IPS DF 4.7 (cell line): ENCODE measurements at regions not wholly inside any gene's neighbourhood (a gene's known extent, or its start where the extent isn't known, plus 50 kb on each side); places are given as distances from the start of the nearest gene placed in this dataset.
"Not testable (repeated sequence)": the region's sequence is repeated elsewhere in the genome, so short reads cannot be mapped to it uniquely, and the experiment has no call there.

Experiments used
- DNase-seq: peaks from one replicate; pipeline ENCODE4 v3.0.0-alpha.2; 2013; ENCODE audit warnings: low spot score; ENCODE audit errors: extremely low read depth

GRCh38 chr12:11446372-11446771 is 51.0 kb upstream of the PRB2 start:
- no peak for DNase-seq

- DNase-seq: no peak
Measured at GRCh38 chr12:11457996-11458645, 62.8 kb upstream of the PRB2 start.

DNA sequence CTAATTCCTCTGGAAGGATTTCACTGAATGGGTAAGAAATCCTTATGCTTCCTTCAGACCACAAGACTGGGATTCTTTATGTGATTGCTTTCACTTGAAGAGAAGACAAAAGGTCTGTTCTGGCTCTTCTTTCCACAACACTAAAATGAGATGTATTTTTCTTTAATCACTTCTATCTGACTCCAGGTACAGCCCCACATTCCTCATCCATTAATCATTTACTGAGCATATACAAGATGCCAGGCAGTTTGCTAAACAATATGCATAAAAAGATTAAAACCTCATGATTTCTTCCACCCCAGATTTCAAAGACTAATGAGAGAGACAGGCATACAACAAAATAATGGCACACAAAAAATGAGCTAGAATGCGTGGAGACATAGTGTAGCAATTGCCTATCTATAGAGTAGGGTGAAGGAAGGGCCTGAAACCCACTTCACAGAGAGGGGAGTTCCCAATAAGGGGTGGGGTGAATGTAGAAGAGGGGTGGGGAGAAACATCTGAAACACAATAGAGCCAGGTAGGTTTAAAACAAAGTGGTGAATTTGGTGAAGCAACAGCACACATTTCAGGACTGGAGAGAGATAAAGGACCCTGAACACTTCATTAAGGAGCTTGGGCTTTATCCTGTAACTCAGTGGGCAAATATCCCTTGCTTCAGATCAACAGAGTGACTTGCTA is 65.1 kb upstream of the PRB2 start:
- no peak for DNase-seq

DNA sequence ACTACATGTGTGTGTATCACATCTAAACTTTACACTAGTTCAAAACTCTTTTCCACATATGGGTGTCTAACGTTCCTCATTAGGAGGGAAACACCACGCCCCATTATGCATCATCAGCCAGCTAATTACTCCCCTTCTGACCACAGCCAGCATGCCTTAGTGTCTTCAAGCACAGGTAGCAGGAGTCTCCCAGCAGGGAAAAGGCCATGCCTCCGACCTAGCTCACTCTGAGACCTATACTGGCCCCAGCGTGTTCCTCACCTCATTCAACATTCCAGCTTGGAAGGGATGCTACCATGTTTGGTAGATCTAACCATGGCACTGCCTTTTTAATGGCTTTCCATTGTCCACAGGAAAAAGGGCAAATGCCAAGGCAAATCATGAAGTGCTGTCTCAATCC is 66.1 kb upstream of the PRB2 start:
- DNase-seq: no peak

- no peak for DNase-seq
Measured at GRCh38 chr12:11477110-11477509, 81.7 kb upstream of the PRB2 start.

DNA sequence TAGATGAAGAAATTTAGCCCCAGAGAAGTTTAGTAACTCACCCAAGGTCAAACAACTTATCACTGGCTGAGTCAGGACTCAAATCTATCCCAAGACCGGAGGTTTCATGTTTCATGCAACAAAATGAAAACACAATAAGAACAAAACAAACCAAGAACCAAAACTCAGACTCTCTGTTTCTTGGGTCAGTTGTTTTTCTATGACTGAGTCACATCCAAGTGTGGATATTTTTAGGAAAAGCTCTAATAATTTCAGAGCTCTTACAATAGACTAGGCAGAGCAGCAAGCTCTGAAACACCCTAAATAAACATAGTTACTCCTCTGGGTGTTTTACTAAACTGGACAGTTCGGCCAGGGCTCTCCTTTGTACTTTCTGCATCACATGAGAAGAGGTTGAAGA is 87.6 kb upstream of the PRB2 start:
- DNase-seq: no peak

GRCh38 chr12:11486623-11487444 is 91.5 kb upstream of the PRB2 start:
- DNase-seq: peak; percentile 66

DNA sequence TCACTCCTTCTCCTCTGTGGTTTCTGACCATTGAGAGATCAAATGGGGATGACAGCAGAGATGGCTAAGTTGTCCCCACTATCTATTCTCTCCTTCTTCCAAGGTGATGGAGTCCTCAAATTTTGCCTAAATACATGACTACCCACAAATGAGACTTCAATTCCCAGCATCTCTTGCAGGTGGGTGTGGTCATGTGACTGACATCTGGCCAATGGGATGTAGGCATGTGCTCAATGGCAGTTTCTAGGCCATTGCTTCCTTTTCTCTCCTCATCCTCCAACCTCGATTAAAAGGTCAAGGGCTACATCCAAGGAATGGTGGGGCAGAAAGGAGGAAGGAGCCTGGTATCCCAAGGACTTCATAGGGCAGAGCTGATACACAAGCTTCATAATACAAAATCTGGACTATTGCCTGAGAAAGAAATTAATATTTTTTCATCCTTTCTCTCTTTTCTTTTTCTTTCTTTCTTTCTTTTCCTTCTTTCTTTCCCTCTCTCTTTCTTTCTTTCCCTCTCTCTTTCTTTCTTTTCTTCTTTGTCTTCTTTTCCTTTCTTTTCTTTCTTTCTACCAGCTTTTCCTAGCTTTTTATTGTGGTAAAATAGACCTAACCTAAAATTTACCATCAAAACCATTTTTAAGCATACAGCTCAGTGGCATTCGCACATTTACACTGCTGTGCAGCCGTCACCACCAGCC is 100.9 kb upstream of the PRB2 start:
- DNase-seq: no peak

- DNase-seq: no peak
Measured at GRCh38 chr12:11497438-11497837, 102.1 kb upstream of the PRB2 start.

DNA sequence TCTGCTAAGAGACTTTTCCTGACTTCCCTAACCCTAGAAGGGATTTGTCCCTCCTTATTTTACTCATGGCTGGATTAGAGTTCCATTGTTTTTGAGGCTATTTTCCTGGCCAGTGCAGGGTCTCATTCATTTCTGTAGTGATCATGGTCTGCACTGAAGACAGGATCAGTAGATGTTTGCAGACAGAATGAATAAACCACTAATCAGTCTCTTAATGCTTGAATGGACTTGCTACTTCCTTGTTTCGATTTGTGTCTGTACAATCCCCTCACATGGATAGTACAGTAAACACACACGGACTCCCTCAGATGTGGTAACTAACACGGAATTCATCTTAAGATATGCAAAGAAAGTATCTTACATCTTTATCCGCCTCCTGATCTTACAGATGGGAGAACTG is 102.6 kb upstream of the PRB2 start:
- no peak for DNase-seq

DNA sequence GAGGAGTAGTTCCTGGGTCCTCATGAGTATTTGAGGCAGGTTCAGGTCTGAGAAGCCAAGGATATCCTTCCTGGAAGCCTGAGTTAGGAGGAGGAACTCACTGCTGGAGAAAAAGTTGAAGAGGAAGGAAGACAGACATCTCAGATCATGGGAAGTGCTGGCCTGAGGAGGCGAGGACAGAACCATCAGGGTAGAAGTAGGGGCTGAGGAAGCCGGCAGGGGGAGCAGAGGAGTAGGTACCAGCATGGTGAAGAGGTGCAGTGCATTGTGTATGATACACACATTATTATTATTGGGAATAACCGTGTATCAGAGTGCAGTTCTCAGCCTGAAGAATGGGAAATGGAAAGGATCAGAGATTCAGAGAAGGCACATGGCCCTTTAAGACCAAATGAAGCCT is 103.2 kb upstream of the PRB2 start:
- not testable (repeated sequence) for DNase-seq

GRCh38 chr12:11499806-11500187 is 104.4 kb upstream of the PRB2 start:
- DNase-seq: no peak

GRCh38 chr12:11500188-11500860 is 105.0 kb upstream of the PRB2 start:
- peak; percentile 81 for DNase-seq

DNA sequence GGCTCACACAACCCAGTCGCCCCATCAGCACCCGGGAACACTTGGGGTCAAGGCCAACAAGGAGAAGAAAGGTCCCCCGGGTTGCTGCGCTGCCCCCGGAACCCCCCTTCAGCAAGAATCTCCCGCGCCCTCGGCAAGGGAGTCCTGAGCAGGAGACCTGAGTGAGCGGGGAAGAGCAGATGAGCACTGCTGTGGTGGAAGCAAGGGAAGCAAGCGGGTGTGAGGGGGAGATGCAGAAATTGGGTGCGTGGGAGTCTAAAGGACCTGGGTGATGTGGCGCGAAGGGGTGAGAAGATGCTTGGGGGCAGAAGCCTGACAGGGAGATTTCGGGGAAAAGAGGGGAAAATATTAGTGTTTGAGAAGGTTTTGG is 105.5 kb upstream of the PRB2 start:
- DNase-seq: no peak

DNA sequence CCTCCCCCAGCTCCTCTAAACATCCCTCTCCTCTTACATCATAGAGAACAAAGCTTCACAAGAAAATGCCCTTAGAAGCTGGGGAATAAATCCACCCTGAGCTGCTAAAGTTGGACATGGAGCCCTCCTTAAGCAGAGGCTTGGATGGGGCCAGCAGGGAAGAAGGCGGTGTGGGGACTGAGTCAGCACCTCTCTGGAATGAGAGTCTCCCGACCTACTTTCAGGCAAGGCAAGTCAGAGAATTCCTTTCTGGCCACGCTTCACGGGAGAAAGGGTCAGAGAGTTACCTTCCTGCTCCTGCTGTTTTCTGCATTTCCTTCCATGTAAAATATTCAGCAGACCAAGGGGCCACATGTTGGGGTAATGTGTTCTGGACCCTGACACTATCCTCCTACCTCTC is 113.3 kb upstream of the PRB2 start:
- no peak for DNase-seq

DNA sequence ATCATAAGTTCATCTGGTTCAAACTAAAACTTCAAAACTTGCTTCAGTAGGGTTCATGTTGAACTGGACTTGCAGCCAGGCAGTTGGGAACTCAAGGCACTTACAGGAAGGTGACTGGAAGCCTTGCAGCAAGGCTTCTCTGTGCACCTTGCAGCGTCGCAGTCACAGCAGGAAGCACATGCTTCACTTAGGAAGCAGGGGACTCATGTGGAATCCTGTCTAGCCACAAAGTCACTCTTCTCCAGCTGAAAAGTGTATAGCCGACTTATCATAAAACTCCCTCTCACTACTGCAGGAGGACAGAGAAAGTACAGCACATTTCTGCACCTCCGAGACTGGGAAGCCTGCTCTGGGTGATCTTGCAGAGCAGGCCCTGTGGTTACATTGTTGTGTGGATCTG is 114.0 kb upstream of the PRB2 start:
- no peak for DNase-seq

GRCh38 chr12:11510671-11511070 is 115.3 kb upstream of the PRB2 start:
- DNase-seq: no peak

GRCh38 chr12:11513288-11513687 is 117.9 kb upstream of the PRB2 start:
- no peak for DNase-seq

GRCh38 chr12:11517080-11517479 is 121.7 kb upstream of the PRB2 start:
- DNase-seq: no peak

GRCh38 chr12:11524446-11524845 is 125.0 kb upstream of the ETV6 start:
- DNase-seq: no peak

- no peak for DNase-seq
Measured at GRCh38 chr12:11534064-11534463, 115.4 kb upstream of the ETV6 start.
